HEK293 (cell line): ENCODE measurements at regions not wholly inside any gene's neighbourhood (a gene's known extent, or its start where the extent isn't known, plus 50 kb on each side); places are given as distances from the start of the nearest gene placed in this dataset.

Experiments used
- CTCF ChIA-PET: fragments of 350-600 bp; formaldehyde crosslinking; extraction: SDS; loops from one replicate; lab custom pipeline; 2021; ENCODE audit warnings: antibody characterized with exemption; lab: Yijun Ruan, JAX
- POLR2A ChIA-PET: fragments of 300-600 bp; formaldehyde crosslinking; extraction: SDS; loops from one replicate; lab custom pipeline; 2020; ENCODE audit warnings: antibody characterized with exemption, inconsistent platforms; lab: Yijun Ruan, JAX
- H3K27ac ChIP-seq: fragments of 200-500 bp; sonication (Bioruptor generic); 2 replicates; pipeline ENCODE4 v1.5.1; 2014; ENCODE audit warnings: low read depth, low read length, control low read depth, inconsistent platforms; ENCODE audit errors: extremely low read depth
- H3K36me3 ChIP-seq, 2 experiments: fragments of 200-500 bp in 1 of 2; sonication (Bioruptor generic) in 1 of 2; 1 replicate in 1 of 2; 2 replicates in 1 of 2; pipeline ENCODE4 v1.5.1; 2014 to 2017; ENCODE audit warnings: inconsistent platforms in 2 of 2, low read length in 2 of 2; ENCODE audit not compliant: control insufficient read depth in 2 of 2, insufficient read depth in 1 of 2
- H3K4me1 ChIP-seq: fragments of 200-500 bp; sonication (Bioruptor generic); 2 replicates; pipeline ENCODE4 v1.5.1; 2014; ENCODE audit warnings: mild to moderate bottlenecking, low read length, inconsistent platforms; ENCODE audit not compliant: control insufficient read depth, insufficient read depth
- H3K4me3 ChIP-seq: 2 replicates; pipeline ENCODE4 v1.5.1; 2011; ENCODE audit warnings: low read depth, mild to moderate bottlenecking, control low read depth, low read length, moderate library complexity
- H3K9me3 ChIP-seq: fragments of 200-500 bp; sonication (Bioruptor generic); 2 replicates; pipeline ENCODE4 v1.5.1; 2014; ENCODE audit warnings: low read depth, low read length, inconsistent platforms; ENCODE audit not compliant: control insufficient read depth, insufficient read depth
- CTCF ChIP-seq: fragments of 450-650 bp; formaldehyde crosslinking; IDR thresholded peaks from 2 replicates; pipeline ENCODE4 v1.5.1; 2016; ENCODE audit warnings: missing biosample characterization, missing genetic modification characterization
- FEZF1 ChIP-seq: fragments of 450-650 bp; formaldehyde crosslinking; IDR thresholded peaks from 2 replicates; pipeline ENCODE4 v1.5.1; 2016; ENCODE audit warnings: missing biosample characterization, missing genetic modification characterization
- REPIN1 ChIP-seq: fragments of 450-650 bp; formaldehyde crosslinking; IDR thresholded peaks from 2 replicates; pipeline ENCODE4 v1.5.1; 2017; ENCODE audit warnings: missing biosample characterization, missing genetic modification characterization, low read depth
- YY1 ChIP-seq: fragments of 450-650 bp; formaldehyde crosslinking; IDR thresholded peaks from 2 replicates; pipeline ENCODE4 v1.5.1; 2018; ENCODE audit warnings: missing biosample characterization, missing genetic modification characterization
- YY2 ChIP-seq: fragments of 450-650 bp; formaldehyde crosslinking; IDR thresholded peaks from 2 replicates; pipeline ENCODE4 v1.5.1; 2016; ENCODE audit warnings: missing biosample characterization, missing genetic modification characterization
- ZBTB11 ChIP-seq: fragments of 450-650 bp; formaldehyde crosslinking; conservative IDR thresholded peaks from 2 replicates; pipeline ENCODE4 v1.5.1; 2016; ENCODE audit warnings: low read depth, missing biosample characterization, missing genetic modification characterization
- ZNF133 ChIP-seq: fragments of 450-650 bp; formaldehyde crosslinking; IDR thresholded peaks from 2 replicates; pipeline ENCODE4 v1.5.1; 2016; ENCODE audit warnings: missing biosample characterization, missing genetic modification characterization
- ZNF16 ChIP-seq: fragments of 450-650 bp; formaldehyde crosslinking; IDR thresholded peaks from 2 replicates; pipeline ENCODE4 v1.5.1; 2016; ENCODE audit warnings: low read depth, missing biosample characterization, missing genetic modification characterization
- ZNF19 ChIP-seq: fragments of 450-650 bp; formaldehyde crosslinking; IDR thresholded peaks from 2 replicates; pipeline ENCODE4; 2016; ENCODE audit warnings: missing biosample characterization, missing genetic modification characterization, low read depth
- ZNF202 ChIP-seq: fragments of 450-650 bp; formaldehyde crosslinking; IDR thresholded peaks from 2 replicates; pipeline ENCODE4 v1.5.1; 2016; ENCODE audit warnings: missing biosample characterization, missing genetic modification characterization, borderline replicate concordance
- ZNF248 ChIP-seq: fragments of 450-650 bp; formaldehyde crosslinking; IDR thresholded peaks from 2 replicates; pipeline ENCODE4 v1.5.1; 2017; ENCODE audit warnings: missing biosample characterization, missing genetic modification characterization
- ZNF280D ChIP-seq: fragments of 450-650 bp; formaldehyde crosslinking; IDR thresholded peaks from 2 replicates; pipeline ENCODE4 v1.5.1; 2016; ENCODE audit warnings: missing biosample characterization, missing genetic modification characterization
- ZNF302 ChIP-seq: fragments of 450-650 bp; formaldehyde crosslinking; IDR thresholded peaks from 2 replicates; pipeline ENCODE4 v1.5.1; 2016; ENCODE audit warnings: missing biosample characterization, missing genetic modification characterization, low read depth
- ZNF423 ChIP-seq: fragments of 450-650 bp; formaldehyde crosslinking; IDR thresholded peaks from 2 replicates; pipeline ENCODE4 v1.5.1; 2016; ENCODE audit warnings: missing biosample characterization, missing genetic modification characterization
- ZNF514 ChIP-seq: fragments of 450-650 bp; formaldehyde crosslinking; IDR thresholded peaks from 2 replicates; pipeline ENCODE4 v1.5.1; 2016; ENCODE audit warnings: missing biosample characterization, missing genetic modification characterization
- ZNF529 ChIP-seq: fragments of 450-650 bp; formaldehyde crosslinking; IDR thresholded peaks from 2 replicates; pipeline ENCODE4 v1.5.1; 2017; ENCODE audit warnings: missing genetic modification characterization, missing biosample characterization; ENCODE audit not compliant: insufficient replicate concordance
- ZNF560 ChIP-seq: fragments of 450-650 bp; formaldehyde crosslinking; IDR thresholded peaks from 2 replicates; pipeline ENCODE4 v1.5.1; 2017; ENCODE audit warnings: missing biosample characterization, missing genetic modification characterization, borderline replicate concordance
- ZNF658 ChIP-seq: fragments of 450-650 bp; formaldehyde crosslinking; IDR thresholded peaks from 2 replicates; pipeline ENCODE4; 2016; ENCODE audit warnings: missing biosample characterization, missing genetic modification characterization
- ZNF670 ChIP-seq: fragments of 450-650 bp; formaldehyde crosslinking; IDR thresholded peaks from 2 replicates; pipeline ENCODE4 v1.5.1; 2016; ENCODE audit warnings: missing biosample characterization, missing genetic modification characterization, low read depth
- ZNF747 ChIP-seq: fragments of 450-650 bp; formaldehyde crosslinking; IDR thresholded peaks from 2 replicates; pipeline ENCODE4 v1.5.1; 2016; ENCODE audit warnings: missing biosample characterization, missing genetic modification characterization

- POLR2A ChIA-PET = no interaction called here
Measured at GRCh38 chr11:116065191-116065895, 561.1 kb upstream of the CADM1 start.

More at GRCh38 chr11:116065191-116065895, 561.1 kb upstream of the CADM1 start:
- CTCF ChIA-PET = interaction anchor here (0.6 kb wide), 1 partner anchor 736 kb away, joined by 3 read pairs; no protein-coding TSS in a partner anchor
- Histone ChIP-seq H3K4me1 (no peaks in the 10 kb centered on the region; the same call in 1 of the 2 replicates), H3K9me3 (no peaks in the 10 kb centered on the region), H3K36me3 (no peaks in the 10 kb centered on the region), H3K27ac (no peak overlapping the region)
- TF ChIP-seq ZNF529 (tag by site-specific recombination) = no peak
- TF ChIP-seq YY2 (tag by site-specific recombination) = no peak
- no peak for TF ChIP-seq ZNF423 (tag by site-specific recombination)
- TF ChIP-seq FEZF1 (tag by site-specific recombination) = no peak
- TF ChIP-seq YY1 (tag by site-specific recombination) = no peak
- TF ChIP-seq ZNF670 = no peak
- TF ChIP-seq ZNF19 (tag by site-specific recombination) = no peak
- no peak for TF ChIP-seq ZNF280D (tag by site-specific recombination)
- TF ChIP-seq CTCF (tag by site-specific recombination) = no peak
- TF ChIP-seq ZNF202 (tag by site-specific recombination) = no peak
- TF ChIP-seq ZNF302 = no peak
- TF ChIP-seq ZNF16 (tag by site-specific recombination) = no peak
- TF ChIP-seq ZNF658 = no peak
- TF ChIP-seq ZBTB11 (tag by site-specific recombination) = no peak
- no peak for TF ChIP-seq ZNF133
- no peak for TF ChIP-seq REPIN1 (tag by site-specific recombination)
- no peak for TF ChIP-seq ZNF248 (tag by site-specific recombination)
- TF ChIP-seq ZNF560 = no peak
- TF ChIP-seq ZNF747 (tag by site-specific recombination) = no peak
- no peak for TF ChIP-seq ZNF514
- TF ChIP-seq, all 188 proteins: peak for 0
- H3K4me3 ChIP-seq = no peak overlapping the region
